Thyroid gland (tissue), 4 donors: ENCODE measurements at regions not wholly inside any gene's neighbourhood (a gene's known extent, or its start where the extent isn't known, plus 50 kb on each side); places are given as distances from the start of the nearest gene placed in this dataset.

Experiments
- DNase-seq, 2 donors: peaks; one replicate each; pipeline ENCODE4 v3.0.0-alpha.2; 2019
- H3K27ac ChIP-seq, 3 donors: fragments of 200-600 bp; sonication (generic); 1 replicate in 2 of 3; 2 replicates in 1 of 3; pipeline ENCODE4 v1.5.1; 2016 to 2019; ENCODE audit warnings: mild to moderate bottlenecking in 1 of 3, moderate library complexity in 1 of 3
- H3K27me3 ChIP-seq: fragments of 200-600 bp; sonication (generic); one replicate; pipeline ENCODE4 v1.5.1; 2019
- H3K36me3 ChIP-seq, 2 donors: fragments of 200-600 bp; sonication (generic); one replicate each; pipeline ENCODE4 v1.5.1; 2016 to 2019
- H3K4me1 ChIP-seq, 2 donors: fragments of 200-600 bp; sonication (generic); one replicate each; pipeline ENCODE4 v1.5.1; 2017 to 2019
- H3K4me3 ChIP-seq, 3 donors: fragments of 200-600 bp; sonication (generic); replicated peaks in 1 of 3; 1 replicate in 2 of 3; 2 replicates in 1 of 3; pipeline ENCODE4 v1.5.1; 2016; ENCODE audit warnings: mild to moderate bottlenecking in 1 of 3
- H3K9me3 ChIP-seq: fragments of 200-600 bp; sonication (generic); one replicate; pipeline ENCODE4 v1.5.1; 2017
- CTCF ChIP-seq, 6 experiments: fragments of 200-600 bp in 3 of 6; fragments of 450-650 bp in 3 of 6; sonication (generic) in 3 of 6; IDR thresholded peaks; one replicate each; pipeline ENCODE4 v1.5.1; 2016 to 2019; ENCODE audit warnings: antibody characterized with exemption in 6 of 6, mild to moderate bottlenecking in 2 of 6, inconsistent platforms in 1 of 6, moderate library complexity in 1 of 6
- POLR2A ChIP-seq, 2 donors: fragments of 450-650 bp; IDR thresholded peaks; one replicate each; pipeline ENCODE4 v1.6.1; 2017; ENCODE audit warnings: antibody characterized with exemption in 2 of 2, mild to moderate bottlenecking in 2 of 2, moderate library complexity in 1 of 2
- WGBS, 2 donors: methylation state at CpG; one replicate each; pipeline ENCODE4 v1.1.5; 2017; 5-methylcytosine and 5-hydroxymethylcytosine counted together
- intact Hi-C: fragments of 100-400 bp; cut with DNase I; formaldehyde crosslinking; loops from one replicate; pipeline ENCODE4 v1.15.1; 2023

- H3K4me3 ChIP-seq: no peak overlapping the region
- H3K36me3 ChIP-seq: no peaks in the 10 kb centered on the region
- 3 to 37% methylated on average over 5 of the region's 5 CpGs for WGBS, 2 donors
- H3K9me3 ChIP-seq: no peaks in the 10 kb centered on the region
- peak in 1 of 2 donors; percentile 52 for TF ChIP-seq POLR2A (IDR thresholded peaks at IDR 0.05)
- TF ChIP-seq CTCF (IDR thresholded peaks at IDR 0.05): no peak
- H3K27ac ChIP-seq: peak overlapping the region; percentile 78 to 88 (median 84)
- H3K4me1 ChIP-seq: peaks cover 78 to 80% of the 10 kb centered on the region in 2 donors
- no peaks in the 10 kb centered on the region for H3K27me3 ChIP-seq
- peak; percentile 98 for DNase-seq
- intact Hi-C loops: no loop called here
Observed at GRCh38 chr9:97759581-97760288, 62.6 kb upstream of the XPA start.

- no peaks in the 10 kb centered on the region for H3K36me3 ChIP-seq
- WGBS, 2 donors: 52 to 57% methylated on average over 8 of the region's 8 CpGs
- intact Hi-C loops: no loop called here
- H3K27ac ChIP-seq: peak overlapping the region; percentile 73 to 79 (median 77)
- peaks cover 65 to 71% of the 10 kb centered on the region in 2 donors for H3K4me1 ChIP-seq
- peak; percentile 64 for DNase-seq
- H3K4me3 ChIP-seq: no peak overlapping the region
- H3K9me3 ChIP-seq: no peaks in the 10 kb centered on the region
- TF ChIP-seq CTCF (IDR thresholded peaks at IDR 0.05) (no peak), POLR2A (IDR thresholded peaks at IDR 0.05) (no peak)
- H3K27me3 ChIP-seq: no peaks in the 10 kb centered on the region
Observed at GRCh38 chr9:97761056-97761598, 64.0 kb upstream of the XPA start.

- Histone ChIP-seq H3K27me3 (no peaks in the 10 kb centered on the region), H3K36me3 (no peaks in the 10 kb centered on the region), H3K4me1 (peaks cover 60 to 63% of the 10 kb centered on the region in 2 donors), H3K4me3 (no peak overlapping the region), H3K27ac (peak overlapping the region; percentile 73 to 79 (median 77)), H3K9me3 (no peaks in the 10 kb centered on the region)
- TF ChIP-seq CTCF (IDR thresholded peaks at IDR 0.05) (no peak), POLR2A (IDR thresholded peaks at IDR 0.05) (no peak)
- WGBS, 2 donors: 90 to 92% methylated on average over 8 of the region's 8 CpGs
- intact Hi-C loops: no loop called here
- DNase-seq: no peak
Observed at GRCh38 chr9:97761879-97762278, 64.7 kb upstream of the XPA start.

- WGBS, 2 donors: 74 to 78% methylated on average over 4 of the region's 4 CpGs
- H3K4me1 ChIP-seq: peaks cover 46 to 50% of the 10 kb centered on the region in 2 donors
- no peak for DNase-seq
- H3K27me3 ChIP-seq: no peaks in the 10 kb centered on the region
- H3K36me3 ChIP-seq: no peaks in the 10 kb centered on the region
- TF ChIP-seq POLR2A (IDR thresholded peaks at IDR 0.05) (no peak), CTCF (IDR thresholded peaks at IDR 0.05) (no peak)
- H3K9me3 ChIP-seq: no peaks in the 10 kb centered on the region
- H3K27ac ChIP-seq: peak overlapping the region; percentile 5 to 79 (median 77)
- intact Hi-C loops: no loop called here
- H3K4me3 ChIP-seq: no peak overlapping the region
Observed at GRCh38 chr9:97763874-97764273, 66.7 kb upstream of the XPA start.

GRCh38 chr9:97766092-97766491, 69.0 kb upstream of the XPA start:
- H3K36me3 ChIP-seq: no peaks in the 10 kb centered on the region
- 85 to 91% methylated on average over 2 of the region's 2 CpGs for WGBS, 2 donors
- DNase-seq: no peak

More at GRCh38 chr9:97766092-97766491, 69.0 kb upstream of the XPA start:
- Histone ChIP-seq H3K27ac (peak overlapping the region in 2 of 3 donors; percentile 22 to 29), H3K9me3 (no peaks in the 10 kb centered on the region), H3K4me3 (no peak overlapping the region), H3K27me3 (no peaks in the 10 kb centered on the region), H3K4me1 (peaks cover 50 to 51% of the 10 kb centered on the region in 2 donors)
- no peak for TF ChIP-seq POLR2A (IDR thresholded peaks at IDR 0.05)
- no peak for TF ChIP-seq CTCF (IDR thresholded peaks at IDR 0.05)
- intact Hi-C loops: no loop called here
